ENCODE measurements at regions not wholly inside any gene's neighbourhood (a gene's known extent, or its start where the extent isn't known, plus 50 kb on each side); places are given as distances from the start of the nearest gene placed in this dataset.

DNA sequence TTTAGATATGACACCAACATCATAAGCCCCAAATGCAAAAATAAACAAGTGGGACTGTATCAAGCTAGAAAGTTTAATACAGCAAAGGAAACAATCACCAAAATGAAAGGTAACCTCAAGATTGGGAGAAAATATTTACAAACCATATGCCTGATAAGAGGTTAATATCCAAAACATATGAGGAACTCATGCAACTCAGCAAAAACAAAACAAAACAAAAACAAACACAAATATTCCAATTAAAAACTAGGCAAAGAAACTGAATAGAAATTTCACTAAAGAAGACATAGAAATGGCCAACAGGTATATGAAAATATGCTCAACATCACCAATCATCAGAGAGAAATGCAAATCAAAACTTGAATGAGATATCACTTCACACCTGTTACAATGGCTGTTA is 116.5 kb upstream of the ATP1B1 start:
- TF ChIP-seq, protein P1, sequence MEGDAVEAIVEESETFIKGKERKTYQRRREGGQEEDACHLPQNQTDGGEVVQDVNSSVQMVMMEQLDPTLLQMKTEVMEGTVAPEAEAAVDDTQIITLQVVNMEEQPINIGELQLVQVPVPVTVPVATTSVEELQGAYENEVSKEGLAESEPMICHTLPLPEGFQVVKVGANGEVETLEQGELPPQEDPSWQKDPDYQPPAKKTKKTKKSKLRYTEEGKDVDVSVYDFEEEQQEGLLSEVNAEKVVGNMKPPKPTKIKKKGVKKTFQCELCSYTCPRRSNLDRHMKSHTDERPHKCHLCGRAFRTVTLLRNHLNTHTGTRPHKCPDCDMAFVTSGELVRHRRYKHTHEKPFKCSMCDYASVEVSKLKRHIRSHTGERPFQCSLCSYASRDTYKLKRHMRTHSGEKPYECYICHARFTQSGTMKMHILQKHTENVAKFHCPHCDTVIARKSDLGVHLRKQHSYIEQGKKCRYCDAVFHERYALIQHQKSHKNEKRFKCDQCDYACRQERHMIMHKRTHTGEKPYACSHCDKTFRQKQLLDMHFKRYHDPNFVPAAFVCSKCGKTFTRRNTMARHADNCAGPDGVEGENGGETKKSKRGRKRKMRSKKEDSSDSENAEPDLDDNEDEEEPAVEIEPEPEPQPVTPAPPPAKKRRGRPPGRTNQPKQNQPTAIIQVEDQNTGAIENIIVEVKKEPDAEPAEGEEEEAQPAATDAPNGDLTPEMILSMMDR (IDR thresholded peaks at IDR 0.05; ENCODE audit: borderline replicate concordance, extremely low read depth, insufficient read depth) = no peak
- H3K27me3 ChIP-seq (ENCODE audit: control insufficient read depth, insufficient read depth, low read length) = no peaks in the 10 kb centered on the region
- intact Hi-C loops (cut with DNase I) = no loop called here
- no peaks in the 10 kb centered on the region for H3K36me3 ChIP-seq (ENCODE audit: control insufficient read depth in 2 of 3, insufficient read depth in 3 of 3, low read length in 3 of 3)
- FAIRE-seq (no peak), DNase-seq (no peak)
- H3K9ac ChIP-seq (ENCODE audit: low read length in 3 of 3) = no peak overlapping the region
- H3K4me3 ChIP-seq (ENCODE audit: low read length in 3 of 3) = no peak overlapping the region
- no peaks in the 10 kb centered on the region for H3K9me3 ChIP-seq (ENCODE audit: control insufficient read depth in 2 of 3, insufficient read depth in 1 of 3, low read length in 3 of 3)
- H3K4me1 ChIP-seq (ENCODE audit: control insufficient read depth in 2 of 3, insufficient read depth in 2 of 3, low read depth in 1 of 3, low read length in 3 of 3) = no peaks in the 10 kb centered on the region
- H3K27ac ChIP-seq (ENCODE audit: low read depth in 2 of 2, low read length in 2 of 2) = no peak overlapping the region

DNA sequence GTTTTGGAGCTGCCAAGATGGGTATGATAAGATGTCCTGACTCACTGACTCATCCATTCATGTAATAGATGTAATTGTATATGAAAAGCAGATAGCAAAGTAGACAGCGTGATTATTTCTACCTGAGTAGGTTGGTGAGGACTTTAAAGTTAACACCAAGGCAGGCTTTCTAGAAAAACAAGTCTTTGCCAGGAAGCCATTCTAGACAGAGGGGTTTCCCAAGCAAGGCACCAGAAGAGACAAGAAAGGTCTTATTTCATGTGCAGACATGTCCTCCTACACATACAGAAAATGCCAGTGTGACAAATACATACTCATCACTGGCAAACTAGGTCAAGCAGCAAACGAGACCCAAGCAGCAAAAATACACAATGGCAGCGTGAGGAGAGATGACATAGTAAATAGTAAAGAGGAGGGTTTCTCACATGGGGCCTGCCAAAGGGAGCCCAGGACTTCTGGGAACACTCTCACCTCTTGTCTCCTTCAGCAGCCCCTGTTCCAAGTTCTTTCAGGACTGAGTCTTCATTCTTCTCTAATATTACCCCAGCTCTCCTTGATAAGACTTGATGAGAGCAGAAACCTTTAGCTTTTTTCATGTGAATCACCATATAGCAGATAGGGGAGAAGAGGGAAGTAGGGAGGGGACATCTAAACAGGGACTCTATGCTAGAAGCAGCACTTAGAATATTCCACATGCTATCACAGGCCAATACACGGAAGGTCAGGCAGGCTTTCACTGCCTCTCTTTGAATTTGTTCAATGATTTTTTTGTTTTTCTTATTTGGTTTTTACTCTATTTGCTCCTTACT is 114.6 kb upstream of the ATP1B1 start:
- no peak for DNase-seq
- intact Hi-C loops (cut with DNase I) = no loop called here
- H3K4me1 ChIP-seq (ENCODE audit: control insufficient read depth in 2 of 3, insufficient read depth in 2 of 3, low read depth in 1 of 3, low read length in 3 of 3) = no peaks in the 10 kb centered on the region
- FAIRE-seq = no peak
- no peaks in the 10 kb centered on the region for H3K36me3 ChIP-seq (ENCODE audit: control insufficient read depth in 2 of 3, insufficient read depth in 3 of 3, low read length in 3 of 3)
- no peak overlapping the region for H3K4me3 ChIP-seq (ENCODE audit: low read length in 3 of 3)
- no peak overlapping the region for H3K9ac ChIP-seq (ENCODE audit: low read length in 3 of 3)
- no peak overlapping the region for H3K27ac ChIP-seq (ENCODE audit: low read depth in 2 of 2, low read length in 2 of 2)
- no peaks in the 10 kb centered on the region for H3K9me3 ChIP-seq (ENCODE audit: control insufficient read depth in 2 of 3, insufficient read depth in 1 of 3, low read length in 3 of 3)
- H3K27me3 ChIP-seq (ENCODE audit: control insufficient read depth, insufficient read depth, low read length) = no peaks in the 10 kb centered on the region
- TF ChIP-seq, protein P1 (IDR thresholded peaks at IDR 0.05; ENCODE audit: borderline replicate concordance, extremely low read depth, insufficient read depth) = no peak

DNA sequence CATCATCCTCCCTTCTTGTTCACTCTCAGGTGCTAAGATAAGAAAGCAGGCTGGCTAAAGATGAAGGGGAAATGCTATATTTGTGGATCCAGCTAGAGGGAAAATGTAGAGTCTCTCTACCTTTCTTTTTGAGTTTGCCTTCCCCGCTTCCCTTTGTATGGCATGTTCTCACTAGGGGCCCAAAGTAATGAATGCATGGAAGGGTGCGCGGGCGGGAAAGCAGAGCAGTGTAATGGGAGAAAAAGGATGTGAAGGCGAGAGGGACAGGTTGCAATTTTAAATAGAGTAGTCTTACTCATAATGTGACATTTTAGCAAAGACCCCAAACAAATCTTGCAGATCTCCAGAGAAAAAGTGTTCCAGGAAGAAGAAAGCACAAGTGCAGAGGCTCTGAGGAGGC is 105.1 kb upstream of the ATP1B1 start:
- intact Hi-C loops (cut with DNase I) = no loop called here
- TF ChIP-seq, protein P1 (IDR thresholded peaks at IDR 0.05; ENCODE audit: borderline replicate concordance, extremely low read depth, insufficient read depth) = no peak
- DNase-seq (no peak), FAIRE-seq (no peak)
- H3K36me3 ChIP-seq (ENCODE audit: control insufficient read depth in 2 of 3, insufficient read depth in 3 of 3, low read length in 3 of 3) = no peaks in the 10 kb centered on the region
- H3K27me3 ChIP-seq (ENCODE audit: control insufficient read depth, insufficient read depth, low read length) = no peaks in the 10 kb centered on the region
- peaks cover 0 to 9% (median 8%) of the 10 kb centered on the region in 3 donors for H3K4me1 ChIP-seq (ENCODE audit: control insufficient read depth in 2 of 3, insufficient read depth in 2 of 3, low read depth in 1 of 3, low read length in 3 of 3)
- H3K27ac ChIP-seq (ENCODE audit: low read depth in 2 of 2, low read length in 2 of 2) = no peak overlapping the region
- no peaks in the 10 kb centered on the region for H3K9me3 ChIP-seq (ENCODE audit: control insufficient read depth in 2 of 3, insufficient read depth in 1 of 3, low read length in 3 of 3)
- H3K4me3 ChIP-seq (ENCODE audit: low read length in 3 of 3) = no peak overlapping the region
- H3K9ac ChIP-seq (ENCODE audit: low read length in 3 of 3) = no peak overlapping the region

Data from kidney (tissue), 13 donors.